AG04450 (cell line): ENCODE measurements at regions not wholly inside any gene's neighbourhood (a gene's known extent, or its start where the extent isn't known, plus 50 kb on each side); places are given as distances from the start of the nearest gene placed in this dataset.

Experiments used
- CTCF ChIA-PET: fragments of 300-600, 350-600 bp; formaldehyde crosslinking; extraction: SDS; loops from one replicate; lab custom pipeline; 2022; ENCODE audit warnings: antibody characterized with exemption, inconsistent platforms; lab: Charles Lee
- POLR2A ChIA-PET: fragments of 350-600 bp; formaldehyde crosslinking; extraction: SDS; loops from one replicate; lab custom pipeline; 2021; ENCODE audit warnings: antibody characterized with exemption, inconsistent platforms; lab: Yijun Ruan, JAX
- DNase-seq: peaks from one replicate; pipeline ENCODE4 v3.0.0-alpha.2; 2011; ENCODE audit warnings: low read depth, low spot score
- H3K27ac ChIP-seq: one replicate; pipeline ENCODE4 v1.5.1; 2012; ENCODE audit warnings: low read depth, low read length, control low read depth
- H3K27me3 ChIP-seq: one replicate; pipeline ENCODE4 v1.6.0; 2012; ENCODE audit warnings: low read length; ENCODE audit not compliant: control insufficient read depth, insufficient read depth
- H3K4me3 ChIP-seq: 2 replicates; pipeline ENCODE4 v1.5.1; 2011; ENCODE audit warnings: mild to moderate bottlenecking, low read depth, low read length, control low read depth
- H3K9me3 ChIP-seq: 2 replicates; pipeline ENCODE4 v1.5.1; 2012; ENCODE audit warnings: low read length; ENCODE audit not compliant: control insufficient read depth, insufficient read depth
- CTCF ChIP-seq: IDR thresholded peaks from 2 replicates; pipeline ENCODE4 v1.5.1; 2011; ENCODE audit warnings: low read depth, low read length, control low read depth, inconsistent platforms

DNA sequence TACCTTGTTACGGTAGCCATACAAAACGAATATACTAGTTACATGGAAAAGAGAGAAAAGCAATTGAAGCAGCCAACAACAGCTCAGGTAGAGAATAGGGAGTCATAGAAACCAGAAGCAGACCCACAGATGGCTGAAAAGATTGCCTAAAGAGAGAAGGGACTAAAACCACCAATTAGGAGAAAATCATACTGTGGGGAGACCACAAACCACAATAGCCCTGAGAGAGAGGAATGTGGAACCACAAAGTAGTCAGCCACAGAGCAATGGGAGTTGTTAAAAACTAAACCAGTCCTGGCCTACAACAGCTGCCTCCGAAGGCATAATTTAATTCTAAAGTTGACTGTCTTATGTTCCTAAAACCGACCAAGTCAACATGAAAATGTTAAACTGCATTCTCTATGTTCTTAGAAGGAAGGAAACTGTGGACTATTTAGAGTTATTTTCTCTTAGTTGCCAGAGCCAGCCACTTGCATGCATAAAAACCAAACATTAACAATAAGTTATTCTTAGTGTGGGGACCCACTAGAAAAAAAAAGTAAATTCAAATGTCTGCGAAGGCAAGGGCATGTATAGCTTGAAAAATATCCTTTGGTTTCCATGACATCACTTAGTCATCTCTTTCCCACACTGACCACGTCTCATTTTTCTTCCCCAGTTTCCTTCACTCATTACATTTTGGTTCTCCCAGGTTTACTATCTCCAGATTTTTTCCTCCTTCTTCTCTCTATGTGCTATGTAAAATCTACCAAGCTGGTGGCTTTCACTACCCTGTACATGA lies 398.1 kb downstream of the NOVA1 start:
- no peak for DNase-seq
- peaks cover 14% of the 10 kb centered on the region for H3K9me3 ChIP-seq
- no peak for TF ChIP-seq CTCF
- POLR2A ChIA-PET, result no interaction called here
- no peaks in the 10 kb centered on the region for H3K27me3 ChIP-seq
- CTCF ChIA-PET, result no interaction called here
- no peak overlapping the region for H3K4me3 ChIP-seq
- H3K27ac ChIP-seq, result no peak overlapping the region

DNA sequence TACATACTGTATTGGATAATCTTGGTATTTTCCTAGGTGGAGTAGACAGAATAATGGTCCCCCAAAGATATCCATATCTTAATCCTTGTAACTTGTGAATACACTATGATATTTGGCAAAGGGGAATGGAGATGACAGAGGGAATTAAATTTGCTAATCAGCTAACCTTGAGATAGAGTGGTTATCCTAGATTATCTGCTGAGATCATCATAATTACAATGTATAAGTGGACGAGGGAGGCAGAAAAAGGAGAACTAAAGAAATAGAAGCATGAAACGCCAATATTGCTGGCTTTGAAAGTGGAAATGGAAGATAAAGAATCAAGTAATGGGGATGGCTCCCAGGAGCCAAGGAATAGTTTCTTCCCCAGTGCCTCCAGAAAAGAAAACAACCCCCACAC lies 398.7 kb downstream of the NOVA1 start:
- CTCF ChIA-PET, result no interaction called here

DNA sequence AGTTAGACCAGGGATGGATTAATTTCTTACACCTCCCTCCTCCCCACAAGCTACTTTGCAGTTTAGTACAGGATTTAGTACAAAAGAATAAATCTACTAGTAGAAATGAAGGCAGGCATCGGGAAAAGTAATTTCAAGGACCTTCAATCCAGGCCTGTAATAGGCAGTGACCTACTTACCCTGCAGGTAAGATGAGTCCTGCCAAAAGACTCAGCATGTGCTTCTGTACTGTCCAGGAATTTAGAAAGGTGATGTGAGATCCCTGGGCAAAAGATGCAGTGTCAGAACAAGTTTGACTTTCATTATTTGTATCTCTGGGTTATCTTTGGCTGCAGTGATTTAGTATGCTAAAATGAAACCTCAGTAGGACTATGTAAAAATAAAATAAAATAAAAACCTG lies 403.0 kb downstream of the NOVA1 start:
- CTCF ChIA-PET, result no interaction called here
- POLR2A ChIA-PET, result no interaction called here
- no peak overlapping the region for H3K27ac ChIP-seq
- TF ChIP-seq CTCF, result no peak
- DNase-seq, result no peak
- H3K27me3 ChIP-seq, result no peaks in the 10 kb centered on the region
- no peak overlapping the region for H3K4me3 ChIP-seq
- H3K9me3 ChIP-seq, result peaks cover 3% of the 10 kb centered on the region; the same call in 1 of the 2 replicates

More for the DNA sequence above, 398.7 kb downstream of the NOVA1 start:
- Histone ChIP-seq H3K27ac (no peak overlapping the region), H3K27me3 (no peaks in the 10 kb centered on the region), H3K9me3 (peaks cover 12% of the 10 kb centered on the region), H3K4me3 (no peak overlapping the region)
- POLR2A ChIA-PET, result no interaction called here
- DNase-seq, result no peak
- TF ChIP-seq CTCF, result no peak

DNA sequence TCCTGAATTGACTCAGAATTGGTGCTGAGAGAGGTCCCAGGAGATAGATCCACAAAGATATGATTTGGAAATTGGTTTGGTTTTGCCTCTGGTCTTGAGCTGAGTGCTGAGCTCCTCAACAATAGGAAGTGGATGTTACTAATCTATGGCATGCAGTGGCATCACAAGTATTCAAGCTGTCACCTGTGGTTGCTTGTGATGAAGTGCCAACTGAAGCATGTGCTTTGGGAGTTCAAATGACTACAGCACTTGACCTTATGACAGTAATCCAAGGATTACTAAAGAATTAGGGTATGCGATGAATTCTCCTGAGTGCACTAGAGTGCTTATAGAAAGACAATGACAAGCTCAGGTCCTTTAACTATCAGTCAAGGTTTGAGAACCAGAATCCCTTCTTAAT lies 406.2 kb downstream of the NOVA1 start:
- DNase-seq, result no peak
- Histone ChIP-seq H3K9me3 (no peaks in the 10 kb centered on the region; the same call in 1 of the 2 replicates), H3K27me3 (no peaks in the 10 kb centered on the region), H3K4me3 (no peak overlapping the region), H3K27ac (no peak overlapping the region)
- TF ChIP-seq CTCF, result no peak
- CTCF ChIA-PET, result no interaction called here
- POLR2A ChIA-PET, result no interaction called here

GRCh38 chr14:26191123-26191522 lies 406.7 kb downstream of the NOVA1 start:
- H3K27ac ChIP-seq, result no peak overlapping the region
- no peak overlapping the region for H3K4me3 ChIP-seq
- no peak for TF ChIP-seq CTCF
- DNase-seq, result no peak
- no peaks in the 10 kb centered on the region; the same call in 1 of the 2 replicates for H3K9me3 ChIP-seq
- POLR2A ChIA-PET, result no interaction called here
- CTCF ChIA-PET, result no interaction called here
- no peaks in the 10 kb centered on the region for H3K27me3 ChIP-seq
